ENCODE measurements at regions not wholly inside any gene's neighbourhood (a gene's known extent, or its start where the extent isn't known, plus 50 kb on each side); places are given as distances from the start of the nearest gene placed in this dataset.
"Not testable (repeated sequence)": the region's sequence is repeated elsewhere in the genome, so short reads cannot be mapped to it uniquely, and the experiment has no call there.

DNA sequence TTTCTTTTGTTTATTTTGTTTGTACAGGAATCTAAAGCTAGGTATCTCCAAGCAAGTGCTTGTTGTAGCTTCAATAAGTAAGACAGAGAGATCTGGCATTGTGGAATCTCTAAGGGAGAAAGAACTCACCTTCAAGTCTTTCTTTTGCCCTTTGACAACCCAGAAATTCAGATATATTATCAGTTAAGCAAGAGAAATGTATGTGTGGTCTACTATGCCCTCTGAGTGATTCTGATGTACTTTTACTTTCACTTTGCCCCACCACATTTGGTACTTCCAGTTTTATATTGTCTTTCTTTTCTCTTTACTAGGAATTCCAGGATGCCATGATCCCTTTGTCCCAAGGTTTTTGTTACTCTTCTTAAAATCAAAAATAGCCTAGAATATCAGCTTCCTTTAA is 259.6 kb upstream of the PIK3C3 start:
- DNase-seq (ENCODE audit: low read depth) = no peak

DNA sequence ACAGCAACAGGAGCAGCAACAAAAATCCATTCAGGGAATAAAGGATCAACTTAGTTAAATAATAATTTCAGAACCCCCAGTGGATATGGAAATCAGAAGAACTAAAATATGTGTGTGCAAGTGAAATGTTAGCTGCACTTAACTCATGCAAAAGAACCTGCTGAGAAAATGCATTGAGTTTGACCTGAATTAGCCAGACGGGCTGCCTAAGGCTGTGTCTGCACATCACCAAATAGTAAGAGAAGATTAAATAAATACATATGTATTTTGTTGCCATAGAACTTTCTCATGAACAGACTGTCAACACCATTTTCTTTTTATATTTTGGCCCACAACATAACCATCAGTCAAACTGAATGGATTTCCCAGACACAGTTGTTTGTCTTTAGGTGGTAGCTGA is 262.0 kb upstream of the PIK3C3 start:
- DNase-seq (ENCODE audit: low read depth) = no peak

DNA sequence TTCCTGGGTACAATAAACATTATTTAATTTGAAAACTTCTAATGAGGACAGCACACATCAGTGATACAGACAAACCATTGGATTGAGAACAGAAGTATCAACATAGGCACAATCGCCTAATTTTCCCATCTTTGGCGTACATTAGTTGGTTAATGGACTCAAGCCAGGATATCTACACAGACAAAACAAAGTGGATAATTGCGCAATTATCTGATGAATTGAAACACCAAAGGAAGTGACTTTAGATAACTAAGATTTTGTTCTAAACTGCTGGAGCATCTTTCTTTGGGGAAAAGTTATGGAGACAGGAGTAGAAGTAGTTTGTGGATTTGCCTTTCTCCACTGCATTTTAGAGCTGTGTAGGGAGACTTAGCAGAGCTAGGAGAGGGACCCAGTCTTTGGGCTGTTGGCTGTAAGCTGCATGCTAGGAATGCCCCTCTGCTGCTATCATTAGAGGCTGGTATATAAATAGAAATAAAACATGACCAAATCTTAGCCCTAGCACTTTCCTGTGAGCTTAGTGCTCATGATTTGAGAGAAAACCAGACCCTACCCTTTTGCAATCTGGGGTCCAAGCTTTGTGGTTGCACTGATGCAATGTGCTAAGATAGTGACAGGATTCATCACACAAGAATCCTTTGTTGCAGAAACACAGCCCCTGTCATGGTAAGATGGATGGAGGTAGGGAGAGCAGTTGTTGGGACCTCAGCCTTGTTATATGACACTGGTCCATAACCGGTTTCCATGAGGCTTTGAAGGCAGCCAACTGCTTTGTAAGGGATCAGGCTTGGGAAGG is 264.5 kb upstream of the PIK3C3 start:
- no peak for DNase-seq (ENCODE audit: low read depth)

DNA sequence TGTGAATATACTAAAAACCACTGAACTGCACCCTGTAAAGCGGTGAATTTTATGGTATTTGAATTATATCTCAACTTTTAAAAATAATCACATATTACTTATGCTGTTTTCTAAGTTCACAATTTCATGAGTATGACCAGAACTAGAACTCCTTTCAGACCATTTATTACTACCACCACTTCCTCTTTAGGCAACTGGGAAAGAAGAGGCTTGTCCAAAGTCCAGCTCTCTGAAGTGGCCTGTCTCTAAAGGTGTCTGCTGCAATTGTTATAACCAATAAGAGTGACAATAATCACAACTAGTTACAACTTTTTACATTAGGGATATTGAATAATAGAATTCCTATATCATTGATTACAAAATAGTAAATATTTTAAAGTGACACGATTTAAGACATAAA is 267.9 kb upstream of the PIK3C3 start:
- DNase-seq (ENCODE audit: low read depth) = no peak

DNA sequence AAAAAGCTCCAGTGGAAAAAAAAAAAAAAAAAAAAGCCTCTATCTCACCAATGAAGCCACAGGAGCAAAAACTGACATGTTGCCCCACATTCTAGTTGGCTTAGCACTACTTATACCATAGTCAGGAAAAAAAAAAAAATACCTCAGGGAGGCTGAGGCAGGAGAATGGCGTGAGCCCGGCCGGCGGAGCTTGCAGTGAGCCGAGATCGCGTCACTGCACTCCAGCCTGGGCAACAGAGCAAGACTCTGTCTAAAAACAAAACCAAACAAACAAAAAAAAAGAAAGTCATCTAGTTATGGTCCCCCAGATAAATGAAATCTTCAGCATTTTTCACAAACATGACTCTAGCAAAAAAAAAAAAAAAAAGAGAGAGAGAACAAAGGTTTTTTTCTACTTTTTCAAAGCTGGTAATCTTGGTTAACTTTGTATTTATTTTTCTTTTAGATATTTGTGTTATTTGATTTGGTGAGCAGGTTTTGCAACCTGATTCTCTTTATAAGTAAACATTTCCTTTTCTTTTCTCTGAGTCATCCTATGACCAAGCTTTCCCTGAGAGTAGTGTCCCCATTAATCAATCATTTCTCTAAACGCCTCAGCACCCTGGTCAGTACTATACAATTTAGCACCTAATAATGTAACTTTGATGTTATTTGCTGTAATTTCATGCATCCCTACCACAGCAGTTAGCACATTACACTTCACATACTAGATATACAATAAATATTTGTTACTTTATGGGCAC is 273.7 kb upstream of the PIK3C3 start:
- no peak for DNase-seq (ENCODE audit: low read depth)

DNA sequence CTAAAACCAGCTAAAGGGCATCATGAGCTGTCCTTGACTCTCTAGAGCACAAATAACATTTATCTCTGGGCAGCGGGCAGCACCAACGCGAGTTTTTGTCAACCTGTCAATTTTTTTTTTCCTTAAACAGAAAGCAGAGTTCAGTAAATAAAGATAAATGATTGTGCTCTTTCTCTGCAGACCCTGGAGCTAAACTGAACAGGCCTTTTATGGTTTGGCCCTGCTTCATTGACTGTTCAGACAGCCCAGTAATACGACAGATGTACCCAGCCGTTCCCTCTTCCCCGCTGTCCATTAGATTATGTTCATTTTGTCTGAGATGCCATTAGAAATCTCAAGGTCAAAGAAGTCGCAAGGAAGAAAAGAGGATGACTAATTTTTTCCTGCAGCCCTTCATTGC is 280.5 kb upstream of the PIK3C3 start:
- DNase-seq (ENCODE audit: low read depth) = no peak

DNA sequence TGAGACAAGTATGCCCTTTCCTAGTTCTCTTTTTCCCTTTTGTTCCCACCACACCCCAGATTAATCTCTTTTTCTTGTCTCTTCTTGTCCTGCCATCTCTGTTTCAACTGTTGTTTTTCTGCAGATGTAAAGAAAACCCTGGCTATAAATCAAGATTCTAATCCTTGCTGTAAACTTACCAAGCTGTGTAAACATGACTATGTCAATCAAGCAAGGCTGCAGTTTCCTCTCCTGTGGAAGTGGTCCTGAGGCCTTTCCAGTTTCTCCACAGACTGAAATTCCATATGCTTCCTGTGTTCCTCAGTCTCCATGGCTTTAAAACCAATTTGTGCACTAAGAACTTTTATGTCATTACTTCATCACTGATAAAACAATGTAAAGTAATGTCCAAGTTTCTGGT is 288.8 kb upstream of the PIK3C3 start:
- DNase-seq (ENCODE audit: low read depth) = no peak

DNA sequence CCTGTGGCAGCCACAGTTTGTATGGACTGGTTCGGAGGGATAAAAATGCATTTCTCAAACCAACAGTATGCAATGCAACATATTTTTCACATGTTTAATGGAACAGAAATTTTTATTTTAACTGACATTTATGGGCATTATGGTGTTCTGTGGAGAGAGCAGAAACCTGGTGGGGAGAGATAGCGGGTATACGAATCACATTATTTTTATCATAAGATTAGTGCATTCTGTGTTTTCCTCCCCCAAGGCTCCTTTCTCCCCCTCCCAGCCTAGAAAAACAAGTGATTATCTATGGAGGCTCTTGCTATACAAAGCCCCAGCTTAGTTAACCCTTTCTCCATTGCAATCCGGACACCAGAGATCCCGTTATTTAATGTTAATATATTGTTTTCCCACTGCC is 289.8 kb upstream of the PIK3C3 start:
- no peak for DNase-seq (ENCODE audit: low read depth)

DNA sequence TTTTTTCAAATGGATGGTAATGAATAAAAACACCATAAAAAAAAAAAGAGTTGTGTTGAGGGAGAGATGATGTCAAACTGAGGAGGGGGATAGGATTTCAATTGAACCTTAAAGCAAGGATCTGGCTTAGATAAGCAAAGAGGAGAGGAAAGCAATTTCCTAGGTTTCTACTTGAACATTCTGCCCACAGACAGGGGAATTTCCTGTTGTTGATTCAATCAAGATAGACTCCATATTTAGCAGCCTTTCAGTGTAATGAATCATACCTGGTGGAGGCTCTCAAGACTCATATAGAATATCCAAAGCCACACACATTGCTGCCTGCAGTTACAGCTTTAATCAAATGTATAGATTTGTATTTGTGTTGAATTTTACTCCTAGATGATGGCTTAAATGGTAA is 294.4 kb upstream of the PIK3C3 start:
- DNase-seq (ENCODE audit: low read depth) = no peak

DNA sequence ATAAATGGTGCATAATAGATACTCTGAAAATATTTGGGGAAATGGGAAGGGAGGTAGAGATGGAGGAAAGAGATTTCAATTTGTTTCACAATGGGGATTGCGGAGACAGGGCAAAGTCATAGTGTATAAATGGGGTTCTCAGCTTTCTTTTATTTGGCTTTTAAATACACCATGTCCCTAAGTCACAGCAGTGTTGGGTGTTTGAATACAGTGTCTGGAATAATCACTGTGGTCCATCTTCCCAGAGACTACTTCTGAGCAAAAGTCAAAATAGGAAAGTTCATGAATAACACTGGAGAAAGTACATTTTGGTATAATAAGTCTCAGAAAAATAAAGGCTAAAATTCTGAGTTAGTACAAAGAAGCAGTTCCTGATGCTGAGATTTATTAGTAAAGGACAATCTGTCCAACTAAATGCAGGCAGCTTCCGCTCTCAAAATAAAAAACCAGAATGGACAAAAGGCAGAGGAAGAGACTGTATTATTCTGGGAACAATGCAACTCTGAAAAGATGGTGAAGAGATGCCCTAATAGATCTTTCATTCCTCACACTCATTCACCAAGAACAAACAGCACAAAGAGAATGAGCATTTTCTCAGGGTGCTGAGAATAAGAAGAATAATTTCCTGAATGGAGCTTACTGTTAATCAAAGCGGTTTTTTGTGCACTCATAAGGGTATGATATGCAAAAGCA is 295.4 kb upstream of the PIK3C3 start:
- DNase-seq (ENCODE audit: low read depth) = no peak

DNA sequence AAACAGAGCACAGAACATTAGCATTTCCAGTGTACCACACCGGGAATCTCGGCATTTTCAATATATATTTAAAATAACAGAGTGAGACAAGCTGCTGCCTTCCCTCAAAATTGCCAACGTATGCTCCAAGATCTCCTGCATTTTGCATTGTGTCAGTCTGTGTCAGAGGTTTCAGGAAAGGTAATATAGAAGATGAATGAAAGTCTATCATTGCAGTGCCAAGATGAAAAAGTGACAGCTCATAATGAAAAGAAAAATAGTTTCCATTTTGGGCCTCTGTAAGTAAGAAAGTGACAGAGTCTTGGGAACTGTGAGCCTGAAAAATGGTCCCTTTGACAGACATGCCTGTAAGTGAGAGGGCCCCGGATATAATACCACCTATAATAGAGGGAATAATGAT is 297.8 kb upstream of the PIK3C3 start:
- DNase-seq (ENCODE audit: low read depth) = no peak

DNA sequence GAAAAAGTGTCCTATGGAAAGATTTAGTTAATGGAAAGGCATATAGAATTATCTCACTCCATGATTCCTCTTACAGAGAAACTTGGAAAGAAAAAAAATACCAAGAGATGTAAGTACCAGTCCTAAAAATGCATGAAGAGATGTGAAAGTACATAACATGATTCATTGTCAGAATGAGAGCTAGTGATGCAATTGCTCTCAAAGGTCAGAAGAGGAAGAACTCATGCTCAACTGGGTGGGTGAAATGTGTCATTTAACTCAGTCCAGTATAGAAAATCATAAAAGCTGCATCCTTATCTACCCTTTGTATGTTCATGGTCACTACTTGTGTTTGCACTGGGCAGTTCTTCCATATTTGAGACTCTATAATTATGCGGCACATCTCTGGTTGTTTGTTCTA is 300.0 kb upstream of the PIK3C3 start:
- DNase-seq (ENCODE audit: low read depth) = no peak

DNA sequence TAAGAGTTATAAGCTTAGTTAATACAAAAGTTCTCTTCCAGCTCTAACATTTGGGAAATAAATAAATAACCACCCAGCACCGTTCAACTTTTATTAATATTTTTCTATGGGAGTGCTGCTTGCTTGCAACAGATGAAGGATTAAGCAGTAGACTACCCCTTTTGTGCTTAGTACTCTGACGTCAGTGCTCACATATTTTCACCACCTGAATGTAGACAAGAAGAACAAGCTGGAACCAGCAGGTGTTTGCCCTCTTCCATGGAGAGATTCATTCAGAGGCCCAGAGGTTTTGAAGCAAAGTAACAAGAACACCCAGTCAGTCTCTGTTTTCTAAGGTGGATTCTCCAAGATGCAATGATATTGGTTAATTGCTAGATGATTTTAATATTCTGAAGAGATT is 307.1 kb upstream of the PIK3C3 start:
- no peak for DNase-seq (ENCODE audit: low read depth)

DNA sequence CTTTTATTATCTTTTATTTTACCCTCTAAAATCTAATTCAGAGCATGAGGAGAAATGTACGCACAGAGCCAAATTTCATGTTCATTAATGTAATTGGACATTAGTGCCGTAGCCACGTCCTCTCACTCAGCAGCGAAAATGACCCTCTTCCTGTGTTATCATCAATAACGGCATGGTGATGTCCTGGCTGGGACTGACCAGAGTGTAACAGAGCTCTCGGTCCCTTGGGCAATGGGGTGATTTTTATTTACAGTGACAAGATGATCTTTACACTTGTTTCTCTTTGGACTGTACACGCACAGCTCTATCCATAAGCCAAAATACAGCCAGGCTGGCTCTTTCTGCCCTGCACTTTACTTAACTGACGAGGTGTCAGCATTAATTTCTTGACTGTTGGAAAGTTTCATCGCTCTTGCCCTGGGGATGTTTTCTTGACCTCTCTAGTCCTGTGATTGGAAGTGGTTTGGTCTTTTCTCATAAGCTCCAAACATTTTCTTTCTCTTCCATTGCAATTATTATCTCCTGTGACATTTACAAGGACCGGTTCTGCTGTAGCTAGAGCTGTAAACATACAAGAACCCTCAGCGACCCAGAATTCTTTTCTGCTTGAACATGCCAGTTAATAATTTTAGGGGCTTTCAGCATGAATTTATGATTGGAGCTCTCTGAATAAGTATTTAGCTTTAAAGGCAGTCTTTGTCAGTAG is 308.0 kb upstream of the PIK3C3 start:
- DNase-seq (ENCODE audit: low read depth) = no peak

DNA sequence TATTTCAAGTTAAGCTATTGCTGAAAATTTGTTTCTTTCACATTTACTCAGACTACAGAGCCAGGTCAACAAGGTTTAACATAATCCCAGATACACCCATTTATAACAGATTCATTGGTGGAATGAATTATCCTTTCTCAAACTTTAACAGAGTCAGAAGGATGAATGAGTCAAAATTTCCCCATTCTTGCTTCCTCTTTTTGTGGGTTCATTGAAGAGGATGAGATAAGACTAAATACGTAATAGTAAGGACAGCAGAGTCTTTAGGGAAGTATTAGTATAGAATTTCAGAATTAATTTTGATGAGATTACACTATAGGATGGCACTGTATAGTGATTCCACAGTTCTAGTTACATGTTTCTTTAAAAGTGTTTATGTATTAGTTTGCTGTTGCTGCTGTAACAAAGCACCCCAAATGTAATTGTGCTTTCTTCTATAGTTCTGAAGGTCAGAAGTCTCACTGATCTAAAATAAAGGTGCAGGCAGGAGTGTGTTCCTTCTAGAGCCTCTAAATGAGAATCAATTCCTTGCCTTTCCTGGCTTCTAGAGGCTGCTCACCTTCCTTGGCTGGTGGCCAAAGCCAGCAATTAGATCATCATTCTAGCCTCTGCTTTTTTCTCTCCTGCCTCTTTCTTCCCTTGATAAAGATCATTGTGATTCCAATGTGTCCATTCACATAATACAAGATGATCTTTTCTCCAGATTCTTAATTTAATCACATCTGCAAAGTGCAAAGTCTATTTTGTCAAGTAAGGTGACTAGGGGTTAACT is 309.3 kb upstream of the PIK3C3 start:
- no peak for DNase-seq (ENCODE audit: low read depth)

DNA sequence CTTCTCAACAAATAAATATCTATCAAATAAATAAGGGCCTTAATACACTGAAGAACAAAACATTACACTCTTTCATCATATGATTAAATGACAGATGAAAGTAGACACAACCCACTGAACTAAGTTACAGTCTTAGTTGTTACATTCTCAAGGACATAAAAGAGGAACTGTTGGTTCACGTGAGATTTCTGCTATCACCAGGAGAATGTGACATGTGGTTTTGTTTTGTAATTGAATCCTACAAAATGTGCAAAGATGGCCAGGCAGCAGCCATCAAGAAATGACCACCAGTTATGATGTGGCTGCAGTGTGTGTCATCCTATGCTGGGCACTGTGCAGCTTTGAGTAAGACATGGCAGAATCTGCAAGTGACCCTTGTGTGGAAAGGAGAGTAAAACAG is 310.6 kb upstream of the PIK3C3 start:
- DNase-seq (ENCODE audit: low read depth) = no peak

DNA sequence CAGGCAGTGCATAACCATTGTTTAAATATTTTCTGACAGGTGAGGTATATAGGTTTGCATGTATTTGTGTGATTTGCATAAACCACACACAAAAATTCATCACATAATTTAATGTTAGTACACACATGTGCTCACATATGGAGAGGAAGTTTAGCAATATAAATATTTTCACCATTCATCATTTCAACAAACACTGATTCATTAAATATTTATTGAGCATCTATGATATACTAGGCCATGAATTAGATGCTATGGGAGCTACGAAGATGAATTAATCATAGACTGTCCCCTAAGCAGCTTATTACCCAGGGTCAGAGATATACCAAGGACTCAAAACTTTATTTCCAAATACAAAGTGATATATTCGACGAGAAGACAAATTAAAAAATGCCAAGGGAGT is 311.6 kb upstream of the PIK3C3 start:
- no peak for DNase-seq (ENCODE audit: low read depth)

DNA sequence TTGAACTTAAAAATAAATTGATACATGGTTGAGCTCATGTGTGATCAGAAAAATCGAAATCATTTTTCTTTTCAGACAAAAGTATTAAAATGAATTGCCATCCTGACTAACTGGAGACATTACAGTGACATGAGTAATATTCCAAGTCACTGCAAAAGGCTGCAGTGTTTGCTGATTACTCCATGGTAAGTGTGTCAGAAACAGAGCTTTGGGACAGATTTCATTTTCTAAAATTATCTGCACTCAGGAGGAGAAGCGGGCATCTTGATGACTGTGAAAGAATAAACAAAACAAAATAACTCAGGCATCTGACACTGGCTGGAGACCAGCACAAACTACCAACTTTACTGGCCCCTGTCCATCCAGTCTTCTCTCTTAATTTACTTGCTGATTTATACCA is 312.3 kb upstream of the PIK3C3 start:
- DNase-seq (ENCODE audit: low read depth) = no peak

DNA sequence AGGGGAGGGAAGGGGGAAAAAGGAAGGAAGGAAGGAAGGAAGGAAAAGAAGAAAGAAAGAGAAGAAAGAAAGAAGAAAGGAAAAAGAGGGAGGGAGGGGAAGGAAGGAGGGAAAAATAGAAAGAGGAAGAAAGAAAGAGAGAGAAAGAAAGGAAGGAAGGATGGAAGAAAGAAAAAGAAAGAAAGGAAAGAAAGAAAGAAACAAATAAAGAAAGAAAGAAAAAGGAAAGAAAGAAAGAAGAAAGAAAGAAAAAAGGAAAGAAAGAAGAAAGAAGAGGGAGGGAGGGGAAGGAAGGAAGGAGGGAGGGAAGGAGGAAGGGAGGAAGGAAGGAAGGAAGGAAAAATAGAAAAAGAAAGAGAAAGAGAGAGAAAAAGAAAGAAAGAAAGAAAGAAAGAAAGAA is 315.8 kb upstream of the PIK3C3 start:
- no peak for DNase-seq (ENCODE audit: low read depth)

DNA sequence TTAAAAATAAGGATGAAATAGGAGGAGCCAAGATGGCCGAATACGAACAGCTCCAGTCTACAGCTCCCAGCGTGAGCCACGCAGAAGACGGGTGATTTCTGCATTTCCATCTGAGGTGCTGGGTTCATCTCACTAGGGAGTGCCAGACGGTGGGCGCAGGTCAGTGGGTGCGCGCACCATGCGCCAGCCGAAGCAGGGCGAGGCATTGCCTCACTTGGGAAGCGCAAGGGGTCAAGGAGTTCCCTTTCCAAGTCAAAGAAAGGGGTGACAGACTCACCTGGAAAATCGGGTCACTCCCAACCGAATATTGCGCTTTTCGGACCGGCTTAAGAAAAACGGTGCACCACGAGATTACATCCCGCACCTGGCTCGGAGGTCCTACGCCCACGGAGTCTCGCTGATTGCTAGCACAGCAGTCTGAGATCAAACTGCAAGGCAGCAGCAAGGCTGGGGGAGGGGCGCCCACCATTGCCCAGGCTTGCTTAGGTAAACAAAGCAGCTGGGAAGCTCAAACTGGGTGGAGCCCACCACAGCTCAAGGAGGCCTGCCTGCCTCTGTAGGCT is 323.2 kb upstream of the PIK3C3 start:
- DNase-seq (ENCODE audit: low read depth) = not testable (repeated sequence)

DNA sequence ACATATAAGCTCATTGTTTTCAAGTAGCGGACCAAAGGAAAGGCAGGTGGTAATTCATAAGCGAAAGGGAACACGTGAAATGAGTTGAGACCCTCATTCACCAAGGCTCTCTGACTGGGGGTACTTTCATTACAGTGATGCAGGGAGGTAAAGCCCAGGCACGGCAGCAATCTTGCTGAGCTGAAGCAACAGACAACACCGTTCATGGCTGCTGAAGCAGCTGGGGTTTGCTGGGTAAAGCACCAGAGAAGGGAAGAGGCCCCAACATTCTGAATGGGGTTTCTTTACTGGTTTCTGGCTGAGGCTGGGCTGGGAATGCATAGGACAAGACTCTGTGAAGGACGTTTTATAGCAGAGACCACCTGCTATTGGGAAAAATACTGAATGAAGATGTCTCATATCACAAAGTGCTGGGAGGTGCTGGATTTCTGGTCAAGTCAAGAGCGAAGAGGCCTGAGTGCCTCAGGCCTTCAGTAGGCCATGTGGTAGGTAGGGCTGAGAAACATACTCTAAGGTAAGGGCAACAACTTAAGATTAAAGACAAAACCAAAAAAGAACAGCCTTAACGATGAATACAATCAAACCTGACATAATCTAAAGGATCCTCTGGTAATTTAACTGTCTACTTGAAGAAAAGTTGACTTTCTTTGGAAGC is 324.7 kb upstream of the PIK3C3 start:
- DNase-seq (ENCODE audit: low read depth) = no peak
